Vagina (tissue), 2 donors: ENCODE measurements at regions not wholly inside any gene's neighbourhood (a gene's known extent, or its start where the extent isn't known, plus 50 kb on each side); places are given as distances from the start of the nearest gene placed in this dataset.

Source experiments
- DNase-seq, 2 donors: peaks; one replicate each; pipeline ENCODE4 v3.0.0-alpha.2; 2017; ENCODE audit errors: extremely low spot score in 2 of 2
- H3K27ac ChIP-seq: fragments of 200-600 bp; sonication (generic); one replicate; pipeline ENCODE4 v1.5.1; 2019
- H3K27me3 ChIP-seq: fragments of 200-600 bp; sonication (generic); one replicate; pipeline ENCODE4 v1.5.1; 2019
- H3K36me3 ChIP-seq, 2 donors: fragments of 200-600 bp; sonication (generic); one replicate each; pipeline ENCODE4 v1.5.1; 2017 to 2019
- H3K4me1 ChIP-seq: fragments of 200-600 bp; sonication (generic); one replicate; pipeline ENCODE4 v1.5.1; 2019
- H3K4me3 ChIP-seq, 2 donors: fragments of 200-600 bp; sonication (generic); 1 replicate in 1 of 2; 2 replicates in 1 of 2; pipeline ENCODE4 v1.5.1; 2016 to 2019
- H3K9me3 ChIP-seq: fragments of 200-600 bp; sonication (generic); one replicate; pipeline ENCODE4 v1.5.1; 2019
- CTCF ChIP-seq, 3 experiments: fragments of 450-650 bp in 2 of 3; fragments of 200-600 bp in 1 of 3; sonication (generic) in 1 of 3; IDR thresholded peaks; one replicate each; pipeline ENCODE4 v1.5.1; 2017 to 2019; ENCODE audit warnings: antibody characterized with exemption in 3 of 3, mild to moderate bottlenecking in 2 of 3, moderate library complexity in 2 of 3
- POLR2A ChIP-seq, 2 donors: fragments of 450-650 bp; IDR thresholded peaks; one replicate each; pipeline ENCODE4 v1.6.1; 2017; ENCODE audit warnings: antibody characterized with exemption in 2 of 2, mild to moderate bottlenecking in 2 of 2, moderate library complexity in 2 of 2
- POLR2AphosphoS5 ChIP-seq, 2 donors: sonication (generic); formaldehyde crosslinking; IDR thresholded peaks; one replicate each; pipeline ENCODE4 v1.9.0; 2017; ENCODE audit warnings: antibody characterized with exemption in 2 of 2, mild to moderate bottlenecking in 2 of 2, low read depth in 1 of 2; ENCODE audit not compliant: insufficient read depth in 1 of 2
- intact Hi-C: fragments of 100-400 bp; cut with DNase I; formaldehyde crosslinking; loops from one replicate; pipeline ENCODE4 v1.15.1; 2023

GRCh38 chr2:144875290-144875969 is 355.5 kb upstream of the ZEB2 start:
- Histone ChIP-seq H3K9me3 (no peaks in the 10 kb centered on the region), H3K4me3 (no peak overlapping the region), H3K27ac (no peak overlapping the region), H3K4me1 (no peaks in the 10 kb centered on the region), H3K27me3 (no peaks in the 10 kb centered on the region), H3K36me3 (no peaks in the 10 kb centered on the region)
- no peak for DNase-seq
- TF ChIP-seq POLR2A (IDR thresholded peaks at IDR 0.05) (no peak), POLR2AphosphoS5 (IDR thresholded peaks at IDR 0.05; ENCODE audit: insufficient read depth in 1 of 2, low read depth in 1 of 2) (no peak), CTCF (IDR thresholded peaks at IDR 0.05) (no peak)
- intact Hi-C loops: no loop called here

DNA sequence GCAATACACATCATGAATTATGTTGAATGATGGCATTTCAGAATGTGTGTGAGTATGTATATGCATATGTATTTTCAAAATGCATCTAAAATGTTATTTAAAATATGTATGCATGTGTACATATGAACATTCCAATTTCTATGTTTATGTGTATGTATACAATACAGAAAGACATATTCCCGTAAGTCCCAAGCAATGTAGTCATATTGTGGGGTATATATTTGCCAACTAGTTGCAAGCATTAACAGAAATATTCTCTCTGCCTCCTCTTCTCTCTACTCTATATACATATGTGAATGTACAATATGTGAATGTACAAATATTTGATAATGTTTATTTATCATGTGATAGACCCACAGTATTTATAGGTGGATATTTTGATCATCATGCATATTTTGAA is 345.8 kb upstream of the ZEB2 start:
- no peak for DNase-seq
- Histone ChIP-seq H3K36me3 (no peaks in the 10 kb centered on the region), H3K27me3 (no peaks in the 10 kb centered on the region), H3K27ac (no peak overlapping the region), H3K4me3 (no peak overlapping the region), H3K9me3 (no peaks in the 10 kb centered on the region), H3K4me1 (no peaks in the 10 kb centered on the region)
- intact Hi-C loops: no loop called here
- TF ChIP-seq POLR2AphosphoS5 (IDR thresholded peaks at IDR 0.05; ENCODE audit: insufficient read depth in 1 of 2, low read depth in 1 of 2): no peak
- no peak for TF ChIP-seq CTCF (IDR thresholded peaks at IDR 0.05)
- no peak for TF ChIP-seq POLR2A (IDR thresholded peaks at IDR 0.05)

DNA sequence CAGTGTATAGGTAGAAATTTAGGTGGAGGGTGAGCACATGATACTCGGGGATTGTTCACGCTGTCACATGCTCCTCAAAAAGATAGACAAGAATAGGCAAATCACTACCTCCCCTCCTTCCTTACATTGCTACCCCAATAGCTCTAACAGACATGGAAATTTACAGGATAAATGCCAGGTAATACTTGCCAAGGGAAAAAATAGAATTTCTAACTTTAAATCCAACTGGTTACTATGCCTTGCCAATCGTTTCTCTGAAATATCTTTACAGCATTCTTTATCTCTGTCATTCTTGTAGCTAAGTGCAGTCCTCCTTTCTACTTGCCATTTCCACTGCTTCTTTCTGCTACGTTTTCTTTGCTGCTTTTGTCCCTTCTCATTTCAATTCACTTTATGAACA is 339.8 kb upstream of the ZEB2 start:
- no peaks in the 10 kb centered on the region for H3K36me3 ChIP-seq
- intact Hi-C loops: no loop called here
- no peak for DNase-seq
- no peak overlapping the region for H3K4me3 ChIP-seq
- H3K4me1 ChIP-seq: no peaks in the 10 kb centered on the region
- peaks cover 1% of the 10 kb centered on the region for H3K9me3 ChIP-seq
- H3K27ac ChIP-seq: no peak overlapping the region
- H3K27me3 ChIP-seq: no peaks in the 10 kb centered on the region
- TF ChIP-seq POLR2AphosphoS5 (IDR thresholded peaks at IDR 0.05; ENCODE audit: insufficient read depth in 1 of 2, low read depth in 1 of 2) (no peak), CTCF (IDR thresholded peaks at IDR 0.05) (no peak), POLR2A (IDR thresholded peaks at IDR 0.05) (no peak)

- no peak for DNase-seq
- no peak overlapping the region for H3K4me3 ChIP-seq
- H3K27ac ChIP-seq: no peak overlapping the region
- H3K36me3 ChIP-seq: no peaks in the 10 kb centered on the region
- intact Hi-C loops: no loop called here
- H3K27me3 ChIP-seq: no peaks in the 10 kb centered on the region
- no peaks in the 10 kb centered on the region for H3K4me1 ChIP-seq
- H3K9me3 ChIP-seq: peaks cover 3% of the 10 kb centered on the region
- TF ChIP-seq POLR2AphosphoS5 (IDR thresholded peaks at IDR 0.05; ENCODE audit: insufficient read depth in 1 of 2, low read depth in 1 of 2) (no peak), CTCF (IDR thresholded peaks at IDR 0.05) (no peak), POLR2A (IDR thresholded peaks at IDR 0.05) (no peak)
Observed at GRCh38 chr2:144858211-144858610, 338.3 kb upstream of the ZEB2 start.

GRCh38 chr2:144854596-144854995 is 334.7 kb upstream of the ZEB2 start:
- H3K36me3 ChIP-seq: no peaks in the 10 kb centered on the region
- TF ChIP-seq POLR2AphosphoS5 (IDR thresholded peaks at IDR 0.05; ENCODE audit: insufficient read depth in 1 of 2, low read depth in 1 of 2) (no peak), POLR2A (IDR thresholded peaks at IDR 0.05) (no peak), CTCF (IDR thresholded peaks at IDR 0.05) (no peak)
- no peak for DNase-seq
- no peak overlapping the region for H3K27ac ChIP-seq
- no peak overlapping the region for H3K4me3 ChIP-seq
- peaks cover 3% of the 10 kb centered on the region for H3K9me3 ChIP-seq
- no peaks in the 10 kb centered on the region for H3K27me3 ChIP-seq
- intact Hi-C loops: no loop called here
- H3K4me1 ChIP-seq: no peaks in the 10 kb centered on the region
